ENCODE measurements at regions not wholly inside any gene's neighbourhood (a gene's known extent, or its start where the extent isn't known, plus 50 kb on each side); places are given as distances from the start of the nearest gene placed in this dataset.

- DNase-seq, result no peak
Observed at GRCh38 chr2:153096272-153096671, 377.9 kb downstream of the ARL6IP6 start.

- no peak for DNase-seq
Observed at GRCh38 chr2:153091344-153091743, 372.9 kb downstream of the ARL6IP6 start.

GRCh38 chr2:153079315-153079714 lies 360.9 kb downstream of the ARL6IP6 start:
- DNase-seq, result no peak

GRCh38 chr2:153077311-153077710 lies 358.9 kb downstream of the ARL6IP6 start:
- DNase-seq, result no peak

- DNase-seq, result no peak
Observed at GRCh38 chr2:153074207-153074606, 355.8 kb downstream of the ARL6IP6 start.

- DNase-seq, result no peak
Observed at GRCh38 chr2:153072813-153073212, 354.4 kb downstream of the ARL6IP6 start.

GRCh38 chr2:153072077-153072476 lies 353.7 kb downstream of the ARL6IP6 start:
- DNase-seq, result no peak

- no peak for DNase-seq
Observed at GRCh38 chr2:153071090-153071489, 352.7 kb downstream of the ARL6IP6 start.

GRCh38 chr2:153068915-153069314 lies 350.5 kb downstream of the ARL6IP6 start:
- DNase-seq, result no peak

- DNase-seq, result no peak
Observed at GRCh38 chr2:153068052-153068451, 349.6 kb downstream of the ARL6IP6 start.

- DNase-seq, result no peak
Observed at GRCh38 chr2:153059338-153060052, 341.1 kb downstream of the ARL6IP6 start.

GRCh38 chr2:153057743-153058142 lies 339.3 kb downstream of the ARL6IP6 start:
- no peak for DNase-seq

GRCh38 chr2:153055182-153055581 lies 336.8 kb downstream of the ARL6IP6 start:
- DNase-seq, result no peak

- DNase-seq, result no peak
Observed at GRCh38 chr2:153052807-153053559, 334.6 kb downstream of the ARL6IP6 start.

- DNase-seq, result no peak
Observed at GRCh38 chr2:153047220-153047619, 328.8 kb downstream of the ARL6IP6 start.

GRCh38 chr2:153043385-153043784 lies 325.0 kb downstream of the ARL6IP6 start:
- DNase-seq, result no peak

- DNase-seq, result no peak
Observed at GRCh38 chr2:153028626-153029025, 310.2 kb downstream of the ARL6IP6 start.

GRCh38 chr2:153027533-153027932 lies 309.1 kb downstream of the ARL6IP6 start:
- no peak for DNase-seq

- DNase-seq, result no peak
Observed at GRCh38 chr2:153020201-153020600, 301.8 kb downstream of the ARL6IP6 start.

GRCh38 chr2:153005071-153005730 lies 286.8 kb downstream of the ARL6IP6 start:
- no peak for DNase-seq

- no peak for DNase-seq
Observed at GRCh38 chr2:153004627-153005026, 286.2 kb downstream of the ARL6IP6 start.

- no peak for DNase-seq
Observed at GRCh38 chr2:152974146-152974545, 255.7 kb downstream of the ARL6IP6 start.

- no peak for DNase-seq
Observed at GRCh38 chr2:152971685-152972084, 253.3 kb downstream of the ARL6IP6 start.

- no peak for DNase-seq
Observed at GRCh38 chr2:152962446-152962845, 244.0 kb downstream of the ARL6IP6 start.
